ENCODE measurements at regions not wholly inside any gene's neighbourhood (a gene's known extent, or its start where the extent isn't known, plus 50 kb on each side); places are given as distances from the start of the nearest gene placed in this dataset.

DNA sequence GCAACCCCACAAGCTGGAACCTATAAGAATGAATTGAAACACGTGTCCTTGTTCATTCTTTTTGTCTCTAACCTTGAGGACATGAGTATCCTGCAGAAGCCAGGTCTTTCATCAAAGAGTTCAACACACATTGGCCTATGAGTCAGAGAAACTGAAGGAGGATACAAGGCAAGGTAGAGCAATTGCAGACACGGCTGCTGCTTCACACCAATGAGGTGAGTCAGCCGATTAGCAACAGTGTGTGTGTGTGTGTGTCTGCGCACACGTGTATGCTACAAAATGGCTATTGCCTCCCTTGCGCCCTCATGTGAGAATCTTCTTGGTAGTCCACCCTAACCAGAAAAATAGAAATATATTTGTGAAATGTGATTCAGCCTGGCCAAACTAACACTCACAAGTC lies 1477.7 kb upstream of the IGFBP7 start:
- TF ChIP-seq, protein P1, sequence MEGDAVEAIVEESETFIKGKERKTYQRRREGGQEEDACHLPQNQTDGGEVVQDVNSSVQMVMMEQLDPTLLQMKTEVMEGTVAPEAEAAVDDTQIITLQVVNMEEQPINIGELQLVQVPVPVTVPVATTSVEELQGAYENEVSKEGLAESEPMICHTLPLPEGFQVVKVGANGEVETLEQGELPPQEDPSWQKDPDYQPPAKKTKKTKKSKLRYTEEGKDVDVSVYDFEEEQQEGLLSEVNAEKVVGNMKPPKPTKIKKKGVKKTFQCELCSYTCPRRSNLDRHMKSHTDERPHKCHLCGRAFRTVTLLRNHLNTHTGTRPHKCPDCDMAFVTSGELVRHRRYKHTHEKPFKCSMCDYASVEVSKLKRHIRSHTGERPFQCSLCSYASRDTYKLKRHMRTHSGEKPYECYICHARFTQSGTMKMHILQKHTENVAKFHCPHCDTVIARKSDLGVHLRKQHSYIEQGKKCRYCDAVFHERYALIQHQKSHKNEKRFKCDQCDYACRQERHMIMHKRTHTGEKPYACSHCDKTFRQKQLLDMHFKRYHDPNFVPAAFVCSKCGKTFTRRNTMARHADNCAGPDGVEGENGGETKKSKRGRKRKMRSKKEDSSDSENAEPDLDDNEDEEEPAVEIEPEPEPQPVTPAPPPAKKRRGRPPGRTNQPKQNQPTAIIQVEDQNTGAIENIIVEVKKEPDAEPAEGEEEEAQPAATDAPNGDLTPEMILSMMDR (IDR thresholded peaks at IDR 0.05), result no peak
- TF ChIP-seq POLR2A (IDR thresholded peaks at IDR 0.05), result no peak
- no peak for TF ChIP-seq POLR2AphosphoS5 (IDR thresholded peaks at IDR 0.05)
